WTC11 (cell line): ENCODE measurements at regions not wholly inside any gene's neighbourhood (a gene's known extent, or its start where the extent isn't known, plus 50 kb on each side); places are given as distances from the start of the nearest gene placed in this dataset.
"Not testable (repeated sequence)": the region's sequence is repeated elsewhere in the genome, so short reads cannot be mapped to it uniquely, and the experiment has no call there.

Experiments used
- ATAC-seq: fragments of 200-7000 bp; cut with Tn5 transposase; 2 replicates; pipeline ENCODE4 v1.10.0; 2021; ENCODE audit warnings: mild to moderate bottlenecking, moderate library complexity
- CTCF ChIA-PET: fragments of 300-600 bp; sonication (Branson Sonifier 250); formaldehyde crosslinking; loops from one replicate; lab custom pipeline; 2021; ENCODE audit warnings: antibody characterized with exemption; lab: Charles Lee
- POLR2A ChIA-PET: fragments of 350-600 bp; sonication (Branson Sonifier 250); formaldehyde crosslinking; loops from one replicate; lab custom pipeline; 2021; ENCODE audit warnings: antibody characterized with exemption; lab: Charles Lee
- DNase-seq: peaks from one replicate; pipeline ENCODE4 v3.0.0; 2021; ENCODE audit warnings: low spot score
- H3K27ac Mint-ChIP-seq: 2 replicates; pipeline ENCODE4 v1.8.0; 2021; ENCODE audit warnings: mixed read lengths
- H3K27me3 Mint-ChIP-seq: 2 replicates; pipeline ENCODE4 v1.8.0; 2021; ENCODE audit warnings: low read depth, mild to moderate bottlenecking, moderate library complexity, mixed read lengths
- H3K36me3 Mint-ChIP-seq: 2 replicates; pipeline ENCODE4 v1.8.0; 2021; ENCODE audit warnings: mixed read lengths
- H3K4me1 Mint-ChIP-seq: 2 replicates; pipeline ENCODE4 v1.8.0; 2022; ENCODE audit warnings: mixed read lengths
- H3K4me3 Mint-ChIP-seq: 2 replicates; pipeline ENCODE4 v1.8.0; 2021; ENCODE audit warnings: mild to moderate bottlenecking, moderate library complexity, mixed read lengths
- H3K9me3 Mint-ChIP-seq: 2 replicates; pipeline ENCODE4 v1.8.0; 2021; ENCODE audit warnings: mixed read lengths
- CBFB ChIP-seq: sonication (generic); formaldehyde crosslinking; IDR thresholded peaks from 2 replicates; pipeline ENCODE4 v1.8.1; 2022; ENCODE audit warnings: mild to moderate bottlenecking, low read depth, missing genetic modification reagents
- EMX1 ChIP-seq: fragments of 250-450 bp; sonication (Bioruptor Pico); IDR thresholded peaks from 2 replicates; pipeline ENCODE4 v1.8.0; 2021; ENCODE audit warnings: mild to moderate bottlenecking
- ERG ChIP-seq: fragments of 250-450 bp; sonication (Bioruptor Pico); IDR thresholded peaks from 2 replicates; pipeline ENCODE4 v1.8.0; 2021; ENCODE audit warnings: mild to moderate bottlenecking
- ETV6 ChIP-seq: sonication (generic); formaldehyde crosslinking; IDR thresholded peaks from 2 replicates; pipeline ENCODE4 v1.8.1; 2022; ENCODE audit warnings: mild to moderate bottlenecking, missing genetic modification reagents
- JAZF1 ChIP-seq: fragments of 250-450 bp; sonication (Bioruptor Pico); IDR thresholded peaks from 2 replicates; pipeline ENCODE4 v1.9.0; 2021; ENCODE audit warnings: moderate library complexity, mild to moderate bottlenecking, inconsistent platforms
- KAT7 ChIP-seq: sonication (generic); formaldehyde crosslinking; IDR thresholded peaks from 2 replicates; pipeline ENCODE4 v1.8.1; 2023; ENCODE audit warnings: missing genetic modification reagents, mild to moderate bottlenecking, borderline replicate concordance
- NFATC4 ChIP-seq: fragments of 250-450 bp; sonication (Bioruptor Pico); IDR thresholded peaks from 2 replicates; pipeline ENCODE4 v1.9.0; 2021; ENCODE audit warnings: mild to moderate bottlenecking
- NFE2L1 ChIP-seq: sonication (generic); formaldehyde crosslinking; IDR thresholded peaks from 2 replicates; pipeline ENCODE4 v1.8.1; 2023; ENCODE audit warnings: missing genetic modification reagents
- NR1H2 ChIP-seq: sonication (generic); formaldehyde crosslinking; IDR thresholded peaks from 2 replicates; pipeline ENCODE4 v1.9.0; 2021; ENCODE audit warnings: mild to moderate bottlenecking, moderate library complexity, missing genetic modification reagents
- NR2C2 ChIP-seq: sonication (generic); formaldehyde crosslinking; IDR thresholded peaks from 2 replicates; pipeline ENCODE4 v1.8.0; 2022; ENCODE audit warnings: mild to moderate bottlenecking, missing genetic modification reagents
- PRDM15 ChIP-seq: sonication (generic); formaldehyde crosslinking; IDR thresholded peaks from 2 replicates; pipeline ENCODE4 v1.8.0; 2022; ENCODE audit warnings: missing genetic modification reagents
- RORB ChIP-seq: fragments of 250-450 bp; sonication (Bioruptor Pico); IDR thresholded peaks from 2 replicates; pipeline ENCODE4 v1.9.0; 2021; ENCODE audit warnings: mild to moderate bottlenecking
- SMAD3 ChIP-seq: sonication (generic); formaldehyde crosslinking; IDR thresholded peaks from 2 replicates; pipeline ENCODE4 v1.8.0; 2022; ENCODE audit warnings: missing genetic modification reagents, mild to moderate bottlenecking, borderline replicate concordance
- SMAD4 ChIP-seq: sonication (generic); formaldehyde crosslinking; IDR thresholded peaks from 2 replicates; pipeline ENCODE4 v1.8.0; 2022; ENCODE audit warnings: mild to moderate bottlenecking, missing genetic modification reagents
- TP53 ChIP-seq: sonication (generic); formaldehyde crosslinking; IDR thresholded peaks from 2 replicates; pipeline ENCODE4 v1.8.1; 2023; ENCODE audit warnings: mild to moderate bottlenecking, missing genetic modification reagents
- ZNF219 ChIP-seq: sonication (generic); formaldehyde crosslinking; IDR thresholded peaks from 2 replicates; pipeline ENCODE4 v1.8.0; 2023; ENCODE audit warnings: missing genetic modification reagents, mild to moderate bottlenecking, borderline replicate concordance
- ZNF263 ChIP-seq: sonication (generic); formaldehyde crosslinking; IDR thresholded peaks from 2 replicates; pipeline ENCODE4 v1.8.1; 2022; ENCODE audit warnings: low read depth, mild to moderate bottlenecking, moderate library complexity, missing genetic modification reagents
- ZNF317 ChIP-seq: sonication (generic); formaldehyde crosslinking; IDR thresholded peaks from 2 replicates; pipeline ENCODE4 v1.8.1; 2023; ENCODE audit warnings: low read depth, mild to moderate bottlenecking, moderate library complexity, missing genetic modification reagents, borderline replicate concordance
- ZNF396 ChIP-seq: fragments of 250-450 bp; sonication (Bioruptor Pico); IDR thresholded peaks from 2 replicates; pipeline ENCODE4 v1.8.0; 2021; ENCODE audit warnings: mild to moderate bottlenecking, moderate library complexity, borderline replicate concordance
- ZNF423 ChIP-seq: fragments of 250-450 bp; sonication (Bioruptor Pico); IDR thresholded peaks from 2 replicates; pipeline ENCODE4 v2.1.2; 2022; ENCODE audit warnings: mild to moderate bottlenecking, moderate library complexity
- ZSCAN18 ChIP-seq: fragments of 250-450 bp; sonication (Bioruptor Pico); IDR thresholded peaks from 2 replicates; pipeline ENCODE4 v2.1.2; 2022; ENCODE audit warnings: mild to moderate bottlenecking, moderate library complexity
- TF ChIP-seq, protein P1 (sequence below): sonication (generic); formaldehyde crosslinking; IDR thresholded peaks from 2 replicates; pipeline ENCODE4 v1.8.1; 2023; ENCODE audit warnings: mild to moderate bottlenecking, moderate library complexity, missing genetic modification reagents

- no peak for TF ChIP-seq NR1H2 (CRISPR knock-in tag)
- TF ChIP-seq PRDM15 (CRISPR knock-in tag): no peak
- no peak for TF ChIP-seq ETV6 (CRISPR knock-in tag)
- no peak for TF ChIP-seq TP53 (CRISPR knock-in tag)
- TF ChIP-seq NFE2L1 (CRISPR knock-in tag): no peak
- TF ChIP-seq KAT7 (CRISPR knock-in tag): no peak
- TF ChIP-seq JAZF1 (CRISPR knock-in tag): no peak
- peaks cover 16% of the 10 kb centered on the region for H3K4me1 Mint-ChIP-seq
- 0 out of 2 replicates have a peak, but pooled peaks cover 2% of the 10 kb centered on the region for H3K36me3 Mint-ChIP-seq
- H3K27me3 Mint-ChIP-seq: no peaks in the 10 kb centered on the region
- no peak overlapping the region for H3K4me3 Mint-ChIP-seq
- ChIA-PET POLR2A (no interaction called here), CTCF (no interaction called here)
- DNase-seq: no peak
- ATAC-seq: no peak
- H3K27ac Mint-ChIP-seq: no peak overlapping the region
- peaks cover 12% of the 10 kb centered on the region for H3K9me3 Mint-ChIP-seq
Observed at GRCh38 chr12:87575906-87576305, 453.3 kb downstream of the C12orf50 start.

- CTCF ChIA-PET, DNase-seq, POLR2A ChIA-PET, H3K4me3 Mint-ChIP-seq, H3K36me3 Mint-ChIP-seq, H3K4me1 Mint-ChIP-seq, ATAC-seq, H3K27me3 Mint-ChIP-seq, H3K27ac Mint-ChIP-seq: not testable (repeated sequence)
- peaks cover 26% of the 10 kb centered on the region for H3K9me3 Mint-ChIP-seq
Observed at GRCh38 chr12:87566918-87567317, 462.3 kb downstream of the C12orf50 start.

GRCh38 chr12:87556985-87557384 is 472.2 kb downstream of the C12orf50 start:
- Mint-ChIP-seq H3K4me3 (no peak overlapping the region), H3K4me1 (peaks cover 7% of the 10 kb centered on the region; the same call in 1 of the 2 replicates), H3K27me3 (peaks cover 3% of the 10 kb centered on the region; the same call in 1 of the 2 replicates), H3K9me3 (peaks cover 10% of the 10 kb centered on the region; the same call in 1 of the 2 replicates), H3K36me3 (no peaks in the 10 kb centered on the region), H3K27ac (no peak overlapping the region)
- ChIA-PET CTCF (no interaction called here), POLR2A (no interaction called here)
- ATAC-seq: no peak
- no peak for TF ChIP-seq NFATC4 (CRISPR knock-in tag)
- TF ChIP-seq ZNF423 (CRISPR knock-in tag): no peak
- no peak for TF ChIP-seq EMX1
- TF ChIP-seq, protein P1, sequence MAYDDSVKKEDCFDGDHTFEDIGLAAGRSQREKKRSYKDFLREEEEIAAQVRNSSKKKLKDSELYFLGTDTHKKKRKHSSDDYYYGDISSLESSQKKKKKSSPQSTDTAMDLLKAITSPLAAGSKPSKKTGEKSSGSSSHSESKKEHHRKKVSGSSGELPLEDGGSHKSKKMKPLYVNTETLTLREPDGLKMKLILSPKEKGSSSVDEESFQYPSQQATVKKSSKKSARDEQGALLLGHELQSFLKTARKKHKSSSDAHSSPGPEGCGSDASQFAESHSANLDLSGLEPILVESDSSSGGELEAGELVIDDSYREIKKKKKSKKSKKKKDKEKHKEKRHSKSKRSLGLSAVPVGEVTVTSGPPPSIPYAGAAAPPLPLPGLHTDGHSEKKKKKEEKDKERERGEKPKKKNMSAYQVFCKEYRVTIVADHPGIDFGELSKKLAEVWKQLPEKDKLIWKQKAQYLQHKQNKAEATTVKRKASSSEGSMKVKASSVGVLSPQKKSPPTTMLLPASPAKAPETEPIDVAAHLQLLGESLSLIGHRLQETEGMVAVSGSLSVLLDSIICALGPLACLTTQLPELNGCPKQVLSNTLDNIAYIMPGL (CRISPR knock-in tag): no peak
- no peak for TF ChIP-seq RORB (CRISPR knock-in tag)
- TF ChIP-seq ZNF219 (CRISPR knock-in tag): no peak
- no peak for TF ChIP-seq ZNF263 (CRISPR knock-in tag)
- no peak for TF ChIP-seq NFE2L1 (CRISPR knock-in tag)
- no peak for TF ChIP-seq CBFB (CRISPR knock-in tag)
- TF ChIP-seq ZNF317 (CRISPR knock-in tag): no peak
- TF ChIP-seq SMAD3 (CRISPR knock-in tag): no peak
- TF ChIP-seq ERG (CRISPR knock-in tag): no peak
- TF ChIP-seq TP53 (CRISPR knock-in tag): no peak
- TF ChIP-seq ZSCAN18 (CRISPR knock-in tag): no peak
- no peak for TF ChIP-seq NR2C2 (CRISPR knock-in tag)
- no peak for TF ChIP-seq SMAD4 (CRISPR knock-in tag)
- TF ChIP-seq ZNF396 (CRISPR knock-in tag): no peak
- no peak for DNase-seq

GRCh38 chr12:87531213-87531612 is 498.0 kb downstream of the C12orf50 start:
- ATAC-seq (peak; percentile 65), DNase-seq (peak; percentile 28)
- H3K27me3 Mint-ChIP-seq, H3K27ac Mint-ChIP-seq, H3K36me3 Mint-ChIP-seq, H3K4me1 Mint-ChIP-seq, POLR2A ChIA-PET, H3K4me3 Mint-ChIP-seq: not testable (repeated sequence)
- CTCF ChIA-PET: interaction anchor here (0.7 kb wide), 1 partner anchor 740 kb away, joined by 3 read pairs; no protein-coding TSS in a partner anchor
- H3K9me3 Mint-ChIP-seq: peaks cover 20% of the 10 kb centered on the region
